SK-N-SH treated with all-trans-retinoic acid at 6 μM for 48 hours (cell line): ENCODE measurements at regions not wholly inside any gene's neighbourhood (a gene's known extent, or its start where the extent isn't known, plus 50 kb on each side); places are given as distances from the start of the nearest gene placed in this dataset.

Experiments
- ATAC-seq: fragments of 200-7000 bp; cut with Tn5 transposase; 3 replicates; pipeline ENCODE4 v1.9.1; 2020; ENCODE audit warnings: mild to moderate bottlenecking, moderate library complexity
- ARNTL ChIP-seq: fragments of 450-650 bp; formaldehyde crosslinking; IDR thresholded peaks from 2 replicates; pipeline ENCODE4 v1.5.0; 2020; ENCODE audit warnings: low read depth, mild to moderate bottlenecking, moderate library complexity, borderline replicate concordance
- BACH2 ChIP-seq: fragments of 250-450 bp; sonication (Bioruptor Pico); IDR thresholded peaks from 2 replicates; pipeline ENCODE4 v1.9.0; 2021; ENCODE audit warnings: mild to moderate bottlenecking, borderline replicate concordance
- CSDC2 ChIP-seq: fragments of 250-450 bp; sonication (Bioruptor Pico); IDR thresholded peaks from 2 replicates; pipeline ENCODE4 v1.5.0; 2020; ENCODE audit warnings: mild to moderate bottlenecking, moderate library complexity
- ESRRG ChIP-seq: fragments of 250-450 bp; sonication (Bioruptor Pico); IDR thresholded peaks from 2 replicates; pipeline ENCODE4 v1.6.1; 2021; ENCODE audit warnings: mild to moderate bottlenecking
- GLIS3 ChIP-seq: fragments of 250-450 bp; sonication (Bioruptor Pico); IDR thresholded peaks from 2 replicates; pipeline ENCODE4 v1.5.0; 2020; ENCODE audit warnings: mild to moderate bottlenecking, moderate library complexity
- ISL1 ChIP-seq: fragments of 250-450 bp; sonication (Bioruptor Pico); IDR thresholded peaks from 2 replicates; pipeline ENCODE4 v2.1.2; 2022; ENCODE audit warnings: mild to moderate bottlenecking, moderate library complexity
- OSR1 ChIP-seq: fragments of 250-450 bp; sonication (Bioruptor Pico); IDR thresholded peaks from 2 replicates; pipeline ENCODE4 v1.8.0; 2022; ENCODE audit warnings: moderate library complexity, mild to moderate bottlenecking, inconsistent platforms
- POU6F1 ChIP-seq: fragments of 250-450 bp; sonication (Bioruptor Pico); IDR thresholded peaks from 2 replicates; pipeline ENCODE4 v1.8.0; 2021; ENCODE audit warnings: low read depth, mild to moderate bottlenecking, moderate library complexity, borderline replicate concordance
- PPARA ChIP-seq: fragments of 250-450 bp; sonication (Bioruptor Pico); IDR thresholded peaks from 2 replicates; pipeline ENCODE4 v1.5.0; 2020; ENCODE audit warnings: mild to moderate bottlenecking, borderline replicate concordance
- TOX ChIP-seq: fragments of 250-450 bp; sonication (Bioruptor Pico); IDR thresholded peaks from 2 replicates; pipeline ENCODE4 v1.8.0; 2021; ENCODE audit warnings: mild to moderate bottlenecking, moderate library complexity, borderline replicate concordance
- ZC3H10 ChIP-seq: fragments of 250-450 bp; sonication (Bioruptor Pico); IDR thresholded peaks from 2 replicates; pipeline ENCODE4 v1.5.1; 2021; ENCODE audit warnings: mild to moderate bottlenecking, moderate library complexity
- ZFP3 ChIP-seq: fragments of 250-450 bp; sonication (Bioruptor Pico); IDR thresholded peaks from 2 replicates; pipeline ENCODE4 v1.5.0; 2020; ENCODE audit warnings: mild to moderate bottlenecking, moderate library complexity
- ZFP30 ChIP-seq: fragments of 450-650 bp; formaldehyde crosslinking; IDR thresholded peaks from 2 replicates; pipeline ENCODE4 v1.5.0; 2022; ENCODE audit warnings: mild to moderate bottlenecking, moderate library complexity
- ZNF565 ChIP-seq: fragments of 450-650 bp; formaldehyde crosslinking; conservative IDR thresholded peaks from 2 replicates; pipeline ENCODE4 v1.5.0; 2020; ENCODE audit warnings: low read depth, mild to moderate bottlenecking, moderate library complexity
- ZNF70 ChIP-seq: fragments of 450-650 bp; formaldehyde crosslinking; IDR thresholded peaks from 2 replicates; pipeline ENCODE4 v1.5.0; 2020; ENCODE audit warnings: mild to moderate bottlenecking, moderate library complexity
- ZNF8 ChIP-seq: fragments of 450-650 bp; formaldehyde crosslinking; IDR thresholded peaks from 2 replicates; pipeline ENCODE4 v1.5.0; 2020; ENCODE audit warnings: mild to moderate bottlenecking, moderate library complexity
- TF ChIP-seq, protein P1 (sequence below): fragments of 250-450 bp; sonication (Bioruptor Pico); IDR thresholded peaks from 2 replicates; pipeline ENCODE4 v1.5.1; 2020; ENCODE audit warnings: low read depth, mild to moderate bottlenecking, moderate library complexity
- TF ChIP-seq, protein P2 (sequence below): fragments of 250-450 bp; sonication (Bioruptor Pico); IDR thresholded peaks from 2 replicates; pipeline ENCODE4 v1.8.0; 2020; ENCODE audit warnings: mild to moderate bottlenecking, moderate library complexity, borderline replicate concordance
- TF ChIP-seq, protein P3 (sequence below): fragments of 250-450 bp; sonication (Bioruptor Pico); IDR thresholded peaks from 2 replicates; pipeline ENCODE4 v1.5.1; 2021; ENCODE audit warnings: mild to moderate bottlenecking, moderate library complexity

DNA sequence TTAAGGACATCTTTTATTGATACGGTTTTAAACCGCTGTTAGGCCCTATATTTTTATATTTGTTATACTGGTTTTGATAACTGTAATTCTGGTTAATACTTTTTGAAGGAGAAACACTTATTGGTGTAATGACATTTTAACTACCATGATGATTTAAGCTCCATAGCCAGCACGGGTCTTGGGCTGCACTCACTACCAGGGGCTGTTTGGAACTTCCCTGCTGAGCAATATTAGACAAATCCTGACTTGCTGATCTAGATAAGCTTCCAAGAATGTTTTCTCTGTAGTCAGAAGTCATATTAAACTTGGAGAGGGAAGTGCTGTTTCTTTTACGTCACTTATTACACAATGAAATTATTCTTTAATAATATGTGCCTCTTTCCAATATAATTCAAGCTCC lies 540.0 kb upstream of the GRAMD2B start:
- ATAC-seq = no peak
- no peak for TF ChIP-seq ZNF70 (CRISPR knock-in tag)
- TF ChIP-seq, protein P1, sequence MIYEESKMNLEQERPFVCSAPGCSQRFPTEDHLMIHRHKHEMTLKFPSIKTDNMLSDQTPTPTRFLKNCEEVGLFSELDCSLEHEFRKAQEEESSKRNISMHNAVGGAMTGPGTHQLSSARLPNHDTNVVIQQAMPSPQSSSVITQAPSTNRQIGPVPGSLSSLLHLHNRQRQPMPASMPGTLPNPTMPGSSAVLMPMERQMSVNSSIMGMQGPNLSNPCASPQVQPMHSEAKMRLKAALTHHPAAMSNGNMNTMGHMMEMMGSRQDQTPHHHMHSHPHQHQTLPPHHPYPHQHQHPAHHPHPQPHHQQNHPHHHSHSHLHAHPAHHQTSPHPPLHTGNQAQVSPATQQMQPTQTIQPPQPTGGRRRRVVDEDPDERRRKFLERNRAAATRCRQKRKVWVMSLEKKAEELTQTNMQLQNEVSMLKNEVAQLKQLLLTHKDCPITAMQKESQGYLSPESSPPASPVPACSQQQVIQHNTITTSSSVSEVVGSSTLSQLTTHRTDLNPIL (CRISPR knock-in tag) = no peak
- no peak for TF ChIP-seq CSDC2 (CRISPR knock-in tag)
- TF ChIP-seq GLIS3 (CRISPR knock-in tag) = no peak
- TF ChIP-seq OSR1 (CRISPR knock-in tag) = no peak
- no peak for TF ChIP-seq ZFP3 (CRISPR knock-in tag)
- TF ChIP-seq, protein P2, sequence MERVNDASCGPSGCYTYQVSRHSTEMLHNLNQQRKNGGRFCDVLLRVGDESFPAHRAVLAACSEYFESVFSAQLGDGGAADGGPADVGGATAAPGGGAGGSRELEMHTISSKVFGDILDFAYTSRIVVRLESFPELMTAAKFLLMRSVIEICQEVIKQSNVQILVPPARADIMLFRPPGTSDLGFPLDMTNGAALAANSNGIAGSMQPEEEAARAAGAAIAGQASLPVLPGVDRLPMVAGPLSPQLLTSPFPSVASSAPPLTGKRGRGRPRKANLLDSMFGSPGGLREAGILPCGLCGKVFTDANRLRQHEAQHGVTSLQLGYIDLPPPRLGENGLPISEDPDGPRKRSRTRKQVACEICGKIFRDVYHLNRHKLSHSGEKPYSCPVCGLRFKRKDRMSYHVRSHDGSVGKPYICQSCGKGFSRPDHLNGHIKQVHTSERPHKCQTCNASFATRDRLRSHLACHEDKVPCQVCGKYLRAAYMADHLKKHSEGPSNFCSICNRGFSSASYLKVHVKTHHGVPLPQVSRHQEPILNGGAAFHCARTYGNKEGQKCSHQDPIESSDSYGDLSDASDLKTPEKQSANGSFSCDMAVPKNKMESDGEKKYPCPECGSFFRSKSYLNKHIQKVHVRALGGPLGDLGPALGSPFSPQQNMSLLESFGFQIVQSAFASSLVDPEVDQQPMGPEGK (CRISPR knock-in tag) = no peak
- no peak for TF ChIP-seq PPARA (CRISPR knock-in tag)
- TF ChIP-seq ZC3H10 (CRISPR knock-in tag) = no peak
- no peak for TF ChIP-seq ZNF565
- TF ChIP-seq, protein P3, sequence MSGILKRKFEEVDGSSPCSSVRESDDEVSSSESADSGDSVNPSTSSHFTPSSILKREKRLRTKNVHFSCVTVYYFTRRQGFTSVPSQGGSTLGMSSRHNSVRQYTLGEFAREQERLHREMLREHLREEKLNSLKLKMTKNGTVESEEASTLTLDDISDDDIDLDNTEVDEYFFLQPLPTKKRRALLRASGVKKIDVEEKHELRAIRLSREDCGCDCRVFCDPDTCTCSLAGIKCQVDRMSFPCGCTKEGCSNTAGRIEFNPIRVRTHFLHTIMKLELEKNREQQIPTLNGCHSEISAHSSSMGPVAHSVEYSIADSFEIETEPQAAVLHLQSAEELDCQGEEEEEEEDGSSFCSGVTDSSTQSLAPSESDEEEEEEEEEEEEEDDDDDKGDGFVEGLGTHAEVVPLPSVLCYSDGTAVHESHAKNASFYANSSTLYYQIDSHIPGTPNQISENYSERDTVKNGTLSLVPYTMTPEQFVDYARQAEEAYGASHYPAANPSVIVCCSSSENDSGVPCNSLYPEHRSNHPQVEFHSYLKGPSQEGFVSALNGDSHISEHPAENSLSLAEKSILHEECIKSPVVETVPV (CRISPR knock-in tag) = no peak
- no peak for TF ChIP-seq ISL1 (CRISPR knock-in tag)
- TF ChIP-seq TOX (CRISPR knock-in tag) = no peak
- TF ChIP-seq ZNF8 (CRISPR knock-in tag) = no peak

- no peak for ATAC-seq
- TF ChIP-seq, protein P2 (CRISPR knock-in tag) = no peak
- TF ChIP-seq ARNTL (no peak), CSDC2 (CRISPR knock-in tag) (no peak), ZFP3 (CRISPR knock-in tag) (no peak)
Observed at GRCh38 chr5:125888358-125888757, 534.9 kb upstream of the GRAMD2B start.

DNA sequence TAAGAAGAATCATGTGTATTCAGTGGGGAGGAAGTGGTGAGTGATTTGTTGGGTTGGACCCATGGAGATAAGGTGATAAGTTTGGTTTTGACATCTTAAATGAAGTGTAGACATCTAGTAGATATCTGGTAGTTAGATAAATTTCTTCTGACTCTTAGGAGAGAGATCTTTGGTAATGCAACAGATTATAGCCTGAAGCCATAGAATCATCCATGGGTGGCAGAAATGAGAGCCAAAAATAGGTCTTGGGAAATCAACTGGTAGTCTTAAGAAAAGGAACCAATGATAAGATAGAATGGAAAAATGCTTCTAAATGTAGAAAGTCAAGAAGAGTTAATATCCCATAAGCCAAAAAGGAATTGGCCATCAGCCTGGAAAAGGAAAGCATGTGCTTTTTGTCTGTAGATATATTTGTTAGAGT lies 532.7 kb upstream of the GRAMD2B start:
- TF ChIP-seq POU6F1 (CRISPR knock-in tag) (no peak), ZFP3 (CRISPR knock-in tag) (no peak), OSR1 (CRISPR knock-in tag) (no peak), BACH2 (no peak)
- no peak for ATAC-seq

GRCh38 chr5:125891061-125891725 lies 532.0 kb upstream of the GRAMD2B start:
- no peak for ATAC-seq
- TF ChIP-seq, protein P2 (CRISPR knock-in tag) = no peak
- TF ChIP-seq ZFP30 (CRISPR knock-in tag) = no peak
- no peak for TF ChIP-seq ESRRG (CRISPR knock-in tag)
- no peak for TF ChIP-seq ARNTL
- TF ChIP-seq ZNF565 = no peak
- no peak for TF ChIP-seq OSR1 (CRISPR knock-in tag)
- no peak for TF ChIP-seq POU6F1 (CRISPR knock-in tag)
- TF ChIP-seq, protein P3 (CRISPR knock-in tag) = no peak
- no peak for TF ChIP-seq ZC3H10 (CRISPR knock-in tag)
